ENCODE measurements at regions not wholly inside any gene's neighbourhood (a gene's known extent, or its start where the extent isn't known, plus 50 kb on each side); places are given as distances from the start of the nearest gene placed in this dataset.
"Not testable (repeated sequence)": the region's sequence is repeated elsewhere in the genome, so short reads cannot be mapped to it uniquely, and the experiment has no call there.

GRCh38 chrX:465418-466215, 78.9 kb upstream of the PPP2R3B start:
- no peak overlapping the region for H3K27ac ChIP-seq
- TF ChIP-seq CTCF (conservative IDR thresholded peaks at IDR 0.05), result no peak

GRCh38 chrX:466836-467235, 80.1 kb upstream of the PPP2R3B start:
- not testable (repeated sequence) for H3K27ac ChIP-seq

- not testable (repeated sequence) for H3K27ac ChIP-seq
Measured at GRCh38 chrX:467686-468085, 81.0 kb upstream of the PPP2R3B start.

- no peak for TF ChIP-seq CTCF (conservative IDR thresholded peaks at IDR 0.05)
- H3K27ac ChIP-seq, result no peak overlapping the region
Measured at GRCh38 chrX:468979-469378, 82.3 kb upstream of the PPP2R3B start.

- TF ChIP-seq CTCF (conservative IDR thresholded peaks at IDR 0.05), result no peak
Measured at GRCh38 chrX:470686-471085, 84.0 kb upstream of the PPP2R3B start.

GRCh38 chrX:471281-471680, 84.6 kb upstream of the PPP2R3B start:
- no peak overlapping the region for H3K27ac ChIP-seq

More at GRCh38 chrX:470686-471085, 84.0 kb upstream of the PPP2R3B start:
- H3K27ac ChIP-seq, result no peak overlapping the region

GRCh38 chrX:472275-472674, 85.6 kb upstream of the PPP2R3B start:
- H3K27ac ChIP-seq, result not testable (repeated sequence)

More at GRCh38 chrX:471281-471680, 84.6 kb upstream of the PPP2R3B start:
- TF ChIP-seq CTCF (conservative IDR thresholded peaks at IDR 0.05), result no peak

GRCh38 chrX:475926-476723, 89.4 kb upstream of the PPP2R3B start:
- no peak overlapping the region for H3K27ac ChIP-seq
- no peak for TF ChIP-seq CTCF (conservative IDR thresholded peaks at IDR 0.05)

- no peak overlapping the region for H3K27ac ChIP-seq
- no peak for TF ChIP-seq CTCF (conservative IDR thresholded peaks at IDR 0.05)
Measured at GRCh38 chrX:476724-477075, 90.0 kb upstream of the PPP2R3B start.
